Cerebellar cortex (tissue), 1 donor: ENCODE measurements at regions not wholly inside any gene's neighbourhood (a gene's known extent, or its start where the extent isn't known, plus 50 kb on each side); places are given as distances from the start of the nearest gene placed in this dataset.
"Not testable (repeated sequence)": the region's sequence is repeated elsewhere in the genome, so short reads cannot be mapped to it uniquely, and the experiment has no call there.

Source experiments
- DNase-seq: peaks from one replicate; pipeline ENCODE4 v3.0.0-alpha.2; 2015; ENCODE audit warnings: low spot score

GRCh38 chr1:190835658-190836057 is 358.0 kb upstream of the BRINP3 start:
- no peak for DNase-seq

- not testable (repeated sequence) for DNase-seq
These were observed 359.5 kb upstream of the BRINP3 start for GRCh38 chr1:190837200-190837599.

- DNase-seq, result no peak
These were observed 360.2 kb upstream of the BRINP3 start for GRCh38 chr1:190837888-190838287.

GRCh38 chr1:190847166-190847565 is 369.5 kb upstream of the BRINP3 start:
- no peak for DNase-seq

- DNase-seq, result no peak
These were observed 371.7 kb upstream of the BRINP3 start for GRCh38 chr1:190849346-190849745.

- DNase-seq, result no peak
These were observed 374.9 kb upstream of the BRINP3 start for GRCh38 chr1:190852611-190853010.

GRCh38 chr1:190858140-190858539 is 380.5 kb upstream of the BRINP3 start:
- DNase-seq, result no peak

- no peak for DNase-seq
These were observed 386.5 kb upstream of the BRINP3 start for GRCh38 chr1:190864013-190864641.

- no peak for DNase-seq
These were observed 402.7 kb upstream of the BRINP3 start for GRCh38 chr1:190880352-190880751.

- no peak for DNase-seq
These were observed 403.4 kb upstream of the BRINP3 start for GRCh38 chr1:190881064-190881463.

- no peak for DNase-seq
These were observed 419.6 kb upstream of the BRINP3 start for GRCh38 chr1:190897233-190897632.

- no peak for DNase-seq
These were observed 426.5 kb upstream of the BRINP3 start for GRCh38 chr1:190904091-190904695.

GRCh38 chr1:190906206-190906725 is 428.6 kb upstream of the BRINP3 start:
- DNase-seq, result no peak

GRCh38 chr1:190908246-190908645 is 430.6 kb upstream of the BRINP3 start:
- DNase-seq, result no peak

- no peak for DNase-seq
These were observed 431.0 kb upstream of the BRINP3 start for GRCh38 chr1:190908691-190909090.

GRCh38 chr1:190935925-190936324 is 458.3 kb upstream of the BRINP3 start:
- DNase-seq, result no peak

GRCh38 chr1:190936337-190936736 is 458.7 kb upstream of the BRINP3 start:
- DNase-seq, result no peak

- no peak for DNase-seq
These were observed 463.3 kb upstream of the BRINP3 start for GRCh38 chr1:190940951-190941350.

GRCh38 chr1:190942475-190942874 is 464.8 kb upstream of the BRINP3 start:
- DNase-seq, result no peak

GRCh38 chr1:190943722-190944121 is 466.1 kb upstream of the BRINP3 start:
- not testable (repeated sequence) for DNase-seq

- DNase-seq, result no peak
These were observed 472.3 kb upstream of the BRINP3 start for GRCh38 chr1:190949939-190950338.

- DNase-seq, result peak; percentile 1
These were observed 479.9 kb upstream of the BRINP3 start for GRCh38 chr1:190957565-190957964.

GRCh38 chr1:190963321-190963720 is 485.7 kb upstream of the BRINP3 start:
- no peak for DNase-seq

- no peak for DNase-seq
These were observed 498.2 kb upstream of the BRINP3 start for GRCh38 chr1:190975827-190976226.
